Putamen (tissue), 1 donor: ENCODE measurements at regions not wholly inside any gene's neighbourhood (a gene's known extent, or its start where the extent isn't known, plus 50 kb on each side); places are given as distances from the start of the nearest gene placed in this dataset.
A peak's percentile ranks its signal among the peaks of the same experiment; 100 is the strongest.

Source experiments
- DNase-seq: peaks from one replicate; pipeline ENCODE4 v3.0.0-alpha.2; 2016; ENCODE audit warnings: low spot score

GRCh38 chr15:38176155-38176554 is 76.5 kb upstream of the SPRED1 start:
- DNase-seq: no peak

GRCh38 chr15:38176691-38177090 is 75.9 kb upstream of the SPRED1 start:
- no peak for DNase-seq

- no peak for DNase-seq
Observed at GRCh38 chr15:38182900-38183299, 69.7 kb upstream of the SPRED1 start.

GRCh38 chr15:38186507-38186906 is 66.1 kb upstream of the SPRED1 start:
- no peak for DNase-seq

- no peak for DNase-seq
Observed at GRCh38 chr15:38187630-38188313, 64.9 kb upstream of the SPRED1 start.

- DNase-seq: no peak
Observed at GRCh38 chr15:38189671-38190295, 62.9 kb upstream of the SPRED1 start.

GRCh38 chr15:38190501-38190900 is 62.1 kb upstream of the SPRED1 start:
- no peak for DNase-seq

- DNase-seq: no peak
Observed at GRCh38 chr15:38192496-38192895, 60.1 kb upstream of the SPRED1 start.

- DNase-seq: no peak
Observed at GRCh38 chr15:38193496-38193895, 59.1 kb upstream of the SPRED1 start.

- DNase-seq: peak; percentile 59
Observed at GRCh38 chr15:38195191-38195901, 57.3 kb upstream of the SPRED1 start.

- DNase-seq: no peak
Observed at GRCh38 chr15:38196076-38196475, 56.6 kb upstream of the SPRED1 start.

- DNase-seq: no peak
Observed at GRCh38 chr15:38197553-38197952, 55.1 kb upstream of the SPRED1 start.

GRCh38 chr15:38201714-38202113 is 50.9 kb upstream of the SPRED1 start:
- no peak for DNase-seq

GRCh38 chr15:38202361-38202760 is 50.3 kb upstream of the SPRED1 start:
- DNase-seq: no peak
